Liver (tissue), 3 donors: ENCODE measurements at regions not wholly inside any gene's neighbourhood (a gene's known extent, or its start where the extent isn't known, plus 50 kb on each side); places are given as distances from the start of the nearest gene placed in this dataset.

Source experiments
- EGR1 ChIP-seq, 2 donors: IDR thresholded peaks; 2 replicates each; pipeline ENCODE4 v1.6.1; 2016 to 2018; ENCODE audit warnings: antibody characterized with exemption in 2 of 2, low read depth in 2 of 2
- GABPA ChIP-seq, 2 donors: IDR thresholded peaks in 1 of 2; conservative IDR thresholded peaks in 1 of 2; 2 replicates each; pipeline ENCODE4 v1.6.1; 2016; ENCODE audit warnings: antibody characterized with exemption in 2 of 2, mild to moderate bottlenecking in 1 of 2, moderate library complexity in 1 of 2
- RAD21 ChIP-seq, 2 donors: IDR thresholded peaks; 2 replicates each; pipeline ENCODE4 v1.6.1; 2016; ENCODE audit warnings: antibody characterized with exemption in 2 of 2, mild to moderate bottlenecking in 2 of 2
- RXRA ChIP-seq, 2 donors: IDR thresholded peaks; 2 replicates each; pipeline ENCODE4 v1.6.1; 2017 to 2018; ENCODE audit warnings: antibody characterized with exemption in 2 of 2, mild to moderate bottlenecking in 1 of 2
- SP1 ChIP-seq: IDR thresholded peaks from 2 replicates; pipeline ENCODE4 v1.6.1; 2018; ENCODE audit warnings: antibody characterized with exemption, mild to moderate bottlenecking
- TAF1 ChIP-seq: conservative IDR thresholded peaks from 2 replicates; pipeline ENCODE4 v1.6.1; 2016; ENCODE audit warnings: antibody characterized with exemption, mild to moderate bottlenecking
- TF ChIP-seq, protein P1 (sequence below): IDR thresholded peaks from 2 replicates; pipeline ENCODE4 v1.6.1; 2016; ENCODE audit warnings: antibody characterized with exemption
- TF ChIP-seq, protein P2 (sequence below): fragments of 150-350 bp; IDR thresholded peaks from 2 replicates; pipeline ENCODE4 v1.5.1; 2017; ENCODE audit warnings: improper control_type of control experiment, low read depth, low read length; ENCODE audit not compliant: missing input control
- TF ChIP-seq, protein P3 (sequence below): IDR thresholded peaks from 2 replicates; pipeline ENCODE4 v1.6.1; 2016; ENCODE audit warnings: antibody characterized with exemption, mild to moderate bottlenecking
- donor health status: healthy.
- donor health status: healthy.

DNA sequence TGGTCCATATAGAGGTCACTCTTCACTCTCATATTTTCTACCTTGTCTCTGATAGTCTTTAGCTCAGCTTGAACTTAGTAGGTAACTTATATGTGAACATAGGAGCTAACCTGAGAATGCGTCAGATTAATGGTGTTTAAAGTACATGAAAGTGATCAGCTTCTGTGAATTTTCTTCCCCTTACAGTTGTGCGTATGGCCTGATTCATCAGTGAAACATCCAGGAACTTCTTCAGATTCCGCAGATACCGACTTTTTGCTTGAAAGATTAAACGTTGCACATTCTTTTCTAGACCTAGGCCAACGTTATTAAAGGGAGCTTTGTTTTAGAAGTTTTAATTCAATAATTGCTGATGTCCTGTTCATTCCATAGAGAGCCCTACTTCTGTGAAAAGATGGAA lies 1945.1 kb upstream of the SEL1L start:
- TF ChIP-seq, protein P1, sequence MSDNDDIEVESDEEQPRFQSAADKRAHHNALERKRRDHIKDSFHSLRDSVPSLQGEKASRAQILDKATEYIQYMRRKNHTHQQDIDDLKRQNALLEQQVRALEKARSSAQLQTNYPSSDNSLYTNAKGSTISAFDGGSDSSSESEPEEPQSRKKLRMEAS, result no peak
- TF ChIP-seq, protein P2, sequence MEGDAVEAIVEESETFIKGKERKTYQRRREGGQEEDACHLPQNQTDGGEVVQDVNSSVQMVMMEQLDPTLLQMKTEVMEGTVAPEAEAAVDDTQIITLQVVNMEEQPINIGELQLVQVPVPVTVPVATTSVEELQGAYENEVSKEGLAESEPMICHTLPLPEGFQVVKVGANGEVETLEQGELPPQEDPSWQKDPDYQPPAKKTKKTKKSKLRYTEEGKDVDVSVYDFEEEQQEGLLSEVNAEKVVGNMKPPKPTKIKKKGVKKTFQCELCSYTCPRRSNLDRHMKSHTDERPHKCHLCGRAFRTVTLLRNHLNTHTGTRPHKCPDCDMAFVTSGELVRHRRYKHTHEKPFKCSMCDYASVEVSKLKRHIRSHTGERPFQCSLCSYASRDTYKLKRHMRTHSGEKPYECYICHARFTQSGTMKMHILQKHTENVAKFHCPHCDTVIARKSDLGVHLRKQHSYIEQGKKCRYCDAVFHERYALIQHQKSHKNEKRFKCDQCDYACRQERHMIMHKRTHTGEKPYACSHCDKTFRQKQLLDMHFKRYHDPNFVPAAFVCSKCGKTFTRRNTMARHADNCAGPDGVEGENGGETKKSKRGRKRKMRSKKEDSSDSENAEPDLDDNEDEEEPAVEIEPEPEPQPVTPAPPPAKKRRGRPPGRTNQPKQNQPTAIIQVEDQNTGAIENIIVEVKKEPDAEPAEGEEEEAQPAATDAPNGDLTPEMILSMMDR, result no peak
- TF ChIP-seq RAD21 (IDR thresholded peaks at IDR 0.05), result no peak
- no peak for TF ChIP-seq EGR1 (IDR thresholded peaks at IDR 0.05; ENCODE audit: low read depth in 2 of 2)
- no peak for TF ChIP-seq SP1
- TF ChIP-seq GABPA (IDR thresholded peaks at IDR 0.05 in 1 of 2, conservative IDR thresholded peaks at IDR 0.05 in 1 of 2), result no peak
- no peak for TF ChIP-seq RXRA (IDR thresholded peaks at IDR 0.05)
- no peak for TF ChIP-seq TAF1
- TF ChIP-seq, protein P3, sequence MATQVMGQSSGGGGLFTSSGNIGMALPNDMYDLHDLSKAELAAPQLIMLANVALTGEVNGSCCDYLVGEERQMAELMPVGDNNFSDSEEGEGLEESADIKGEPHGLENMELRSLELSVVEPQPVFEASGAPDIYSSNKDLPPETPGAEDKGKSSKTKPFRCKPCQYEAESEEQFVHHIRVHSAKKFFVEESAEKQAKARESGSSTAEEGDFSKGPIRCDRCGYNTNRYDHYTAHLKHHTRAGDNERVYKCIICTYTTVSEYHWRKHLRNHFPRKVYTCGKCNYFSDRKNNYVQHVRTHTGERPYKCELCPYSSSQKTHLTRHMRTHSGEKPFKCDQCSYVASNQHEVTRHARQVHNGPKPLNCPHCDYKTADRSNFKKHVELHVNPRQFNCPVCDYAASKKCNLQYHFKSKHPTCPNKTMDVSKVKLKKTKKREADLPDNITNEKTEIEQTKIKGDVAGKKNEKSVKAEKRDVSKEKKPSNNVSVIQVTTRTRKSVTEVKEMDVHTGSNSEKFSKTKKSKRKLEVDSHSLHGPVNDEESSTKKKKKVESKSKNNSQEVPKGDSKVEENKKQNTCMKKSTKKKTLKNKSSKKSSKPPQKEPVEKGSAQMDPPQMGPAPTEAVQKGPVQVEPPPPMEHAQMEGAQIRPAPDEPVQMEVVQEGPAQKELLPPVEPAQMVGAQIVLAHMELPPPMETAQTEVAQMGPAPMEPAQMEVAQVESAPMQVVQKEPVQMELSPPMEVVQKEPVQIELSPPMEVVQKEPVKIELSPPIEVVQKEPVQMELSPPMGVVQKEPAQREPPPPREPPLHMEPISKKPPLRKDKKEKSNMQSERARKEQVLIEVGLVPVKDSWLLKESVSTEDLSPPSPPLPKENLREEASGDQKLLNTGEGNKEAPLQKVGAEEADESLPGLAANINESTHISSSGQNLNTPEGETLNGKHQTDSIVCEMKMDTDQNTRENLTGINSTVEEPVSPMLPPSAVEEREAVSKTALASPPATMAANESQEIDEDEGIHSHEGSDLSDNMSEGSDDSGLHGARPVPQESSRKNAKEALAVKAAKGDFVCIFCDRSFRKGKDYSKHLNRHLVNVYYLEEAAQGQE, result no peak
